Loucy (cell line): ENCODE measurements at regions not wholly inside any gene's neighbourhood (a gene's known extent, or its start where the extent isn't known, plus 50 kb on each side); places are given as distances from the start of the nearest gene placed in this dataset.

Source experiments
- H2AFZ ChIP-seq: fragments of 200-600 bp; sonication (generic); 2 replicates; pipeline ENCODE4 v1.6.0; 2016; ENCODE audit warnings: antibody characterized with exemption, mild to moderate bottlenecking, low read length, moderate library complexity
- H3F3A ChIP-seq: fragments of 200-600 bp; 2 replicates; pipeline ENCODE4 v1.6.0; 2016; ENCODE audit warnings: antibody characterized with exemption, low read depth, mild to moderate bottlenecking
- H3K27me3 ChIP-seq: fragments of 200-600 bp; sonication (generic); 2 replicates; pipeline ENCODE4 v1.6.1; 2014; ENCODE audit warnings: low read length, mild to moderate bottlenecking; ENCODE audit not compliant: insufficient read depth, poor library complexity, severe bottlenecking
- H3K36me3 ChIP-seq: fragments of 200-600 bp; sonication (generic); 2 replicates; pipeline ENCODE4 v1.6.1; 2016; ENCODE audit warnings: low read length; ENCODE audit not compliant: insufficient read depth
- H3K4me1 ChIP-seq: fragments of 200-600 bp; sonication (generic); 2 replicates; pipeline ENCODE4 v1.5.1; 2014; ENCODE audit warnings: low read length, mild to moderate bottlenecking; ENCODE audit not compliant: insufficient read depth, poor library complexity, severe bottlenecking
- H3K4me2 ChIP-seq: fragments of 200-600 bp; sonication (generic); 2 replicates; pipeline ENCODE4 v1.6.0; 2014; ENCODE audit warnings: antibody characterized with exemption, low read length, low read depth, mild to moderate bottlenecking; ENCODE audit not compliant: poor library complexity, severe bottlenecking
- H3K4me3 ChIP-seq: fragments of 200-600 bp; sonication (generic); 2 replicates; pipeline ENCODE4 v1.5.1; 2014; ENCODE audit warnings: low read length, mild to moderate bottlenecking, mixed read lengths; ENCODE audit not compliant: poor library complexity, severe bottlenecking
- H3K79me2 ChIP-seq: fragments of 200-600 bp; sonication (generic); 2 replicates; pipeline ENCODE4 v1.6.1; 2014; ENCODE audit warnings: low read length; ENCODE audit not compliant: insufficient read depth
- H3K9ac ChIP-seq: fragments of 200-600 bp; sonication (generic); 2 replicates; pipeline ENCODE4 v1.6.0; 2014; ENCODE audit warnings: mild to moderate bottlenecking, low read depth, low read length, moderate library complexity; ENCODE audit not compliant: poor library complexity, severe bottlenecking
- H3K9me2 ChIP-seq: fragments of 200-600 bp; sonication (generic); replicated peaks from 2 replicates; pipeline ENCODE4 v1.6.1; 2016; ENCODE audit warnings: low read depth, low read length, mixed read lengths
- H3K9me3 ChIP-seq: fragments of 200-600 bp; sonication (generic); 2 replicates; pipeline ENCODE4 v1.6.1; 2014; ENCODE audit warnings: mild to moderate bottlenecking, antibody characterized with exemption, low read length, low read depth; ENCODE audit not compliant: insufficient read depth
- H4K20me1 ChIP-seq: fragments of 200-600 bp; sonication (generic); 2 replicates; pipeline ENCODE4 v1.6.0; 2014; ENCODE audit warnings: antibody characterized with exemption, low read length, mild to moderate bottlenecking; ENCODE audit not compliant: insufficient read depth, poor library complexity, severe bottlenecking
- CTCF ChIP-seq: fragments of 200-600 bp; sonication (generic); conservative IDR thresholded peaks from 2 replicates; pipeline ENCODE4 v1.5.1; 2014; ENCODE audit warnings: mild to moderate bottlenecking, antibody characterized with exemption, low read length
- EZH2phosphoT487 ChIP-seq: fragments of 200-600 bp; IDR thresholded peaks from 2 replicates; pipeline ENCODE4 v1.6.1; 2018; ENCODE audit warnings: antibody characterized with exemption, mild to moderate bottlenecking, moderate library complexity, borderline replicate concordance

- no peaks in the 10 kb centered on the region for H4K20me1 ChIP-seq
- no peaks in the 10 kb centered on the region for H3F3A ChIP-seq
- no peak overlapping the region for H3K4me3 ChIP-seq
- H3K4me2 ChIP-seq, result no peak overlapping the region
- H3K36me3 ChIP-seq, result no peaks in the 10 kb centered on the region
- H3K27me3 ChIP-seq, result no peaks in the 10 kb centered on the region
- H3K9me3 ChIP-seq, result peaks cover 4% of the 10 kb centered on the region; the same call in 1 of the 2 replicates
- H3K4me1 ChIP-seq, result no peaks in the 10 kb centered on the region
- no peaks in the 10 kb centered on the region for H3K79me2 ChIP-seq
- H3K9me2 ChIP-seq, result no peaks in the 10 kb centered on the region
- no peak overlapping the region for H2AFZ ChIP-seq
- no peak overlapping the region for H3K9ac ChIP-seq
- TF ChIP-seq EZH2phosphoT487 (no peak), CTCF (no peak)
Measured at GRCh38 chr3:144822671-144823070, 851.0 kb downstream of the DIPK2A start.

GRCh38 chr3:144831955-144832716 lies 860.5 kb downstream of the DIPK2A start:
- Histone ChIP-seq H3K4me3 (no peak overlapping the region), H4K20me1 (no peaks in the 10 kb centered on the region), H3K9ac (no peak overlapping the region), H3K27me3 (no peaks in the 10 kb centered on the region), H3K4me2 (no peak overlapping the region), H3K4me1 (no peaks in the 10 kb centered on the region), H3F3A (no peaks in the 10 kb centered on the region), H3K79me2 (no peaks in the 10 kb centered on the region), H3K9me2 (no peaks in the 10 kb centered on the region), H3K9me3 (no peaks in the 10 kb centered on the region; the same call in 1 of the 2 replicates), H2AFZ (no peak overlapping the region), H3K36me3 (no peaks in the 10 kb centered on the region)
- no peak for TF ChIP-seq CTCF

- Histone ChIP-seq H3K9me3 (no peaks in the 10 kb centered on the region), H3K79me2 (no peaks in the 10 kb centered on the region), H3K9me2 (no peaks in the 10 kb centered on the region), H3K9ac (no peak overlapping the region), H3K4me3 (no peak overlapping the region), H2AFZ (no peak overlapping the region), H3K27me3 (no peaks in the 10 kb centered on the region), H3K4me2 (no peak overlapping the region), H3K4me1 (no peaks in the 10 kb centered on the region), H3K36me3 (no peaks in the 10 kb centered on the region), H4K20me1 (no peaks in the 10 kb centered on the region), H3F3A (no peaks in the 10 kb centered on the region)
- TF ChIP-seq CTCF, result no peak
- no peak for TF ChIP-seq EZH2phosphoT487
Measured at GRCh38 chr3:144839991-144840390, 868.4 kb downstream of the DIPK2A start.
